ENCODE measurements at regions not wholly inside any gene's neighbourhood (a gene's known extent, or its start where the extent isn't known, plus 50 kb on each side); places are given as distances from the start of the nearest gene placed in this dataset.

DNA sequence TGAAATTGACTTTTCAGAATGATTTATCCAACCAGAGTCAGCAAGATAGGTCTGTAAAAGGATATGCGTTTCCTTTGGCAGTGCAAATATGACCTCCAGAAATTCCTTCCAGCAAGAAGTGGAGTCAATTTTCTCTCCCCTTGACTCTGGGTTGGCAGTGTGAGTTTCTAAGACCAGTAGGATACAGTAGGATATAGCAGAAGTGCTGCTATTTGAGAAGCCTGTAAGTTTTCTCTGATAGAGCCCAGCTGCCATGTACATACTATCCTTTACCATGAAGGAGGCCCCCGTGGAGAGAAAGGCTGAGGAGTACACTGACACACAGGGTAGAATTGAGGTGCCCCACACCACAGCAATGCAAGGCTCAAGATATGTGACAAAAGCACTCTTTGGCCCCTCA, 409.1 kb upstream of the PDZRN3 start:
- TF ChIP-seq, protein P1, sequence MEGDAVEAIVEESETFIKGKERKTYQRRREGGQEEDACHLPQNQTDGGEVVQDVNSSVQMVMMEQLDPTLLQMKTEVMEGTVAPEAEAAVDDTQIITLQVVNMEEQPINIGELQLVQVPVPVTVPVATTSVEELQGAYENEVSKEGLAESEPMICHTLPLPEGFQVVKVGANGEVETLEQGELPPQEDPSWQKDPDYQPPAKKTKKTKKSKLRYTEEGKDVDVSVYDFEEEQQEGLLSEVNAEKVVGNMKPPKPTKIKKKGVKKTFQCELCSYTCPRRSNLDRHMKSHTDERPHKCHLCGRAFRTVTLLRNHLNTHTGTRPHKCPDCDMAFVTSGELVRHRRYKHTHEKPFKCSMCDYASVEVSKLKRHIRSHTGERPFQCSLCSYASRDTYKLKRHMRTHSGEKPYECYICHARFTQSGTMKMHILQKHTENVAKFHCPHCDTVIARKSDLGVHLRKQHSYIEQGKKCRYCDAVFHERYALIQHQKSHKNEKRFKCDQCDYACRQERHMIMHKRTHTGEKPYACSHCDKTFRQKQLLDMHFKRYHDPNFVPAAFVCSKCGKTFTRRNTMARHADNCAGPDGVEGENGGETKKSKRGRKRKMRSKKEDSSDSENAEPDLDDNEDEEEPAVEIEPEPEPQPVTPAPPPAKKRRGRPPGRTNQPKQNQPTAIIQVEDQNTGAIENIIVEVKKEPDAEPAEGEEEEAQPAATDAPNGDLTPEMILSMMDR (conservative IDR thresholded peaks at IDR 0.05) = no peak
- TF ChIP-seq EZH2 (IDR thresholded peaks at IDR 0.05; ENCODE audit: low read depth) = no peak

All from PC-9 (cell line).